ENCODE measurements at regions not wholly inside any gene's neighbourhood (a gene's known extent, or its start where the extent isn't known, plus 50 kb on each side); places are given as distances from the start of the nearest gene placed in this dataset.

DNA sequence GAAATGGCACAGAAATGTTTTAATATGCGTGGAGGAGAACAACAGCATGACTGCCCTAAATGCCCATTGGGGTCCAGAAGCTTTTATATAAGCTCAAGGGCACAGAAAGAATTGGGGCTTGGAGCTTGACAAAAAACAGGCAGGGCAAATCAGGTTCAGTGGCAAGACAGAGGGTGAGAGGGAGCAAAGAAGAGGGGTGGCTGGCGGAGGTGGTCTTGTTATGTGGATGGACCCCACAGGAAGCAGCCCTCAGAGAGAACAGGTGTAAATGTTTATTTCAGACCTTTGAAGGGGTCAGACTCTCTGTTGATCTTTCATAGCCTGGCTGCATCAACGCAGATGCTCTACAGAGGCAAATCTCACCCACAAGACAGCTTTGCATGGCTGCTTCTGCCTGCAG, 213.1 kb upstream of the B3GAT1 start:
- TF ChIP-seq, protein P1, sequence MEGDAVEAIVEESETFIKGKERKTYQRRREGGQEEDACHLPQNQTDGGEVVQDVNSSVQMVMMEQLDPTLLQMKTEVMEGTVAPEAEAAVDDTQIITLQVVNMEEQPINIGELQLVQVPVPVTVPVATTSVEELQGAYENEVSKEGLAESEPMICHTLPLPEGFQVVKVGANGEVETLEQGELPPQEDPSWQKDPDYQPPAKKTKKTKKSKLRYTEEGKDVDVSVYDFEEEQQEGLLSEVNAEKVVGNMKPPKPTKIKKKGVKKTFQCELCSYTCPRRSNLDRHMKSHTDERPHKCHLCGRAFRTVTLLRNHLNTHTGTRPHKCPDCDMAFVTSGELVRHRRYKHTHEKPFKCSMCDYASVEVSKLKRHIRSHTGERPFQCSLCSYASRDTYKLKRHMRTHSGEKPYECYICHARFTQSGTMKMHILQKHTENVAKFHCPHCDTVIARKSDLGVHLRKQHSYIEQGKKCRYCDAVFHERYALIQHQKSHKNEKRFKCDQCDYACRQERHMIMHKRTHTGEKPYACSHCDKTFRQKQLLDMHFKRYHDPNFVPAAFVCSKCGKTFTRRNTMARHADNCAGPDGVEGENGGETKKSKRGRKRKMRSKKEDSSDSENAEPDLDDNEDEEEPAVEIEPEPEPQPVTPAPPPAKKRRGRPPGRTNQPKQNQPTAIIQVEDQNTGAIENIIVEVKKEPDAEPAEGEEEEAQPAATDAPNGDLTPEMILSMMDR (IDR thresholded peaks at IDR 0.05) = no peak
- TF ChIP-seq POLR2A (IDR thresholded peaks at IDR 0.05) = no peak

Data from heart left ventricle (tissue), 13 donors.